ENCODE measurements at regions not wholly inside any gene's neighbourhood (a gene's known extent, or its start where the extent isn't known, plus 50 kb on each side); places are given as distances from the start of the nearest gene placed in this dataset.

DNA sequence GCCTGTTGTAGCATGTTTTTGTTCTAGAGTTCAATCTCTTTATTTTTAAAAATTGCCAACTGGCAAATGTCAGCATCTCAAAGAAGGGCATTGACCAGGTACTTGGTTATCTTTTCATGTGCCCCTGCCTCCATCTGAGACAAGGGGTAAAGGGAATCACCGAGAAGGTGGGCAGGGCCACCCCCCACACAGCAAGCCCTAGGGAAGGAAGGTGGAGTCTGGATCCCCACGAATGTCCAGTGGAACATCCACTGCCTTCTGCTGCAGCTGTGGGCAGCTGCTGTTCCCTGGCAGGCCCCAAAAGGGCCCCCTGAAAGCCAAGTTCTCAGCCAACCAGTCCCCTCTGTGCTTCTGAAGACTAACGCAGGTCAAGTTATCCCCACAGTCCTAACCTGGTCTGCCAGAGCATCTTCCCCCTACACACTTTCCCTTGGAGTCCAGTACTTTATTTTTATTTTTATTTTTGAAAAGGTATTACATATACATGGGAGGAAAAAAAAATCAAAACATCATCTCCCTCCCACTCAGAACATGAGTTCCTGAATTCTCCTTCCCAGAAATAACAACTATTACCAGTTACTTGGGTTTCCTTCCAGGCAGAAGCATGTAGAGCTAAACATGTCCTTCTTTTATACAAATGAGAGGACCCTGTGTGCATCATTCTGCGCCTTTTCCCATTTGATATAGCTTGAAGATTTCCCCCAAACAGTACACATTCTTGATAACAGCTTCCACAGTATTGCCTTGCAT lies 253.7 kb downstream of the MAFB start:
- Histone ChIP-seq H2BK12ac (ENCODE audit: low read depth, low read length) (no peak overlapping the region), H3K18ac (ENCODE audit: extremely low read depth, low read length) (no peak overlapping the region), H3K14ac (ENCODE audit: insufficient read length) (no peak overlapping the region), H3K4me3 (ENCODE audit: extremely low read depth in 1 of 4, insufficient read depth in 2 of 4, low read depth in 3 of 4, low read length in 4 of 4) (no peak overlapping the region), H3K23me2 (ENCODE audit: low read depth, low read length) (no peaks in the 10 kb centered on the region), H2BK5ac (ENCODE audit: low read depth, low read length) (no peak overlapping the region), H3K79me1 (ENCODE audit: low read depth, low read length) (no peaks in the 10 kb centered on the region), H2AK5ac (ENCODE audit: low read depth, low read length) (no peak overlapping the region), H4K91ac (replicated peaks; ENCODE audit: insufficient read length, low read length) (no peak overlapping the region), H3K27ac (ENCODE audit: low read depth, low read length) (no peak overlapping the region), H2BK120ac (replicated peaks; ENCODE audit: low read depth, low read length) (no peak overlapping the region), H3K4ac (replicated peaks; ENCODE audit: insufficient read length, low read depth, low read length) (no peak overlapping the region), H3K9me3 (ENCODE audit: insufficient read depth in 2 of 2, low read depth in 1 of 2, low read length in 1 of 2) (no peaks in the 10 kb centered on the region), H3K23ac (ENCODE audit: insufficient read length) (no peak overlapping the region), H2AFZ (ENCODE audit: low read length) (no peak overlapping the region), H2BK20ac (ENCODE audit: low read length) (no peak overlapping the region), H3K79me2 (ENCODE audit: control insufficient read depth in 1 of 2, insufficient read depth in 2 of 2, low read length in 2 of 2) (no peaks in the 10 kb centered on the region), H3K4me1 (replicated peaks in 1 of 4; ENCODE audit: control insufficient read depth in 3 of 4, insufficient read depth in 4 of 4, low read length in 3 of 4) (no peaks in the 10 kb centered on the region), H3K36me3 (ENCODE audit: control insufficient read depth in 2 of 4, insufficient read depth in 4 of 4, low read length in 3 of 4) (no peaks in the 10 kb centered on the region), H4K20me1 (replicated peaks in 1 of 2; ENCODE audit: control insufficient read depth in 1 of 2, insufficient read depth in 2 of 2, low read length in 2 of 2) (no peaks in the 10 kb centered on the region), H2BK15ac (ENCODE audit: low read length) (no peak overlapping the region), H3K4me2 (ENCODE audit: insufficient read depth in 1 of 2, low read depth in 2 of 2, low read length in 2 of 2) (no peak overlapping the region), H4K5ac (ENCODE audit: insufficient read length, low read depth, low read length) (no peak overlapping the region), H3K9ac (replicated peaks in 1 of 4; ENCODE audit: extremely low read depth in 1 of 4, low read depth in 3 of 4, low read length in 3 of 4) (no peak overlapping the region), H3K27me3 (replicated peaks in 1 of 4; ENCODE audit: control insufficient read depth in 3 of 4, extremely low read depth in 1 of 4, insufficient read depth in 3 of 4, low read length in 3 of 4) (no peaks in the 10 kb centered on the region), H3K56ac (replicated peaks; ENCODE audit: insufficient read length, low read depth, low read length) (no peak overlapping the region), H4K8ac (ENCODE audit: extremely low read depth, insufficient read depth, low read length) (no peak overlapping the region)
- POLR2A ChIA-PET (ENCODE audit: partially characterized antibody), result interaction anchor here (1.2 kb wide), 1 partner anchor 15 kb away, joined by 3 read pairs; no protein-coding TSS in a partner anchor
- CTCF ChIA-PET (ENCODE audit: partially characterized antibody), result interaction anchor here (0.7 to 1.4 kb wide), 3 partner anchors 115 to 256 kb away, joined by 3 to 5 read pairs (median 3); no protein-coding TSS in a partner anchor
- DNase-seq (ENCODE audit: low read depth in 1 of 2, low spot score in 2 of 2), result no peak
- WGBS, 2 experiments (ENCODE audit: extremely low coverage in 1 of 2, insufficient coverage in 1 of 2, insufficient read length in 1 of 2, insufficient replicate concordance in 2 of 2, low coverage in 1 of 2, low lambda C conversion rate in 2 of 2, missing lambda C conversion rate in 1 of 2), result 88% methylated on average over 4 of the region's 4 CpGs; no CpG with 5 or more reads in 1 of the 2 experiments
- no peak for FAIRE-seq
- TF ChIP-seq, protein P1, sequence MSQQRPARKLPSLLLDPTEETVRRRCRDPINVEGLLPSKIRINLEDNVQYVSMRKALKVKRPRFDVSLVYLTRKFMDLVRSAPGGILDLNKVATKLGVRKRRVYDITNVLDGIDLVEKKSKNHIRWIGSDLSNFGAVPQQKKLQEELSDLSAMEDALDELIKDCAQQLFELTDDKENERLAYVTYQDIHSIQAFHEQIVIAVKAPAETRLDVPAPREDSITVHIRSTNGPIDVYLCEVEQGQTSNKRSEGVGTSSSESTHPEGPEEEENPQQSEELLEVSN (IDR thresholded peaks at IDR 0.05), result no peak
- TF ChIP-seq CTBP2 (IDR thresholded peaks at IDR 0.05; ENCODE audit: borderline replicate concordance, insufficient read depth, insufficient read length, low read length), result no peak
- no peak for TF ChIP-seq RAD21 (IDR thresholded peaks at IDR 0.05 in 1 of 2, conservative IDR thresholded peaks at IDR 0.05 in 1 of 2; ENCODE audit: low read depth in 2 of 2, low read length in 2 of 2)
- no peak for TF ChIP-seq CBX5 (IDR thresholded peaks at IDR 0.05; ENCODE audit: low read depth, low read length)
- TF ChIP-seq ASH2L (IDR thresholded peaks at IDR 0.05; ENCODE audit: low read length), result no peak
- no peak for TF ChIP-seq CREB1 (IDR thresholded peaks at IDR 0.05)
- no peak for TF ChIP-seq CHD1 (IDR thresholded peaks at IDR 0.05; ENCODE audit: low read depth, low read length)
- no peak for TF ChIP-seq TEAD4 (IDR thresholded peaks at IDR 0.05; ENCODE audit: low read depth, low read length)
- TF ChIP-seq EZH2 (IDR thresholded peaks at IDR 0.05; ENCODE audit: low read depth, low read length, severe bottlenecking), result no peak
- TF ChIP-seq BACH1 (IDR thresholded peaks at IDR 0.05; ENCODE audit: low read length), result no peak
- no peak for TF ChIP-seq TCF12 (IDR thresholded peaks at IDR 0.05; ENCODE audit: low read depth, low read length)
- no peak for TF ChIP-seq BRCA1 (IDR thresholded peaks at IDR 0.05; ENCODE audit: low read depth, low read length)
- no peak for TF ChIP-seq KDM1A (IDR thresholded peaks at IDR 0.05; ENCODE audit: borderline replicate concordance, low read length)
